ENCODE measurements at regions not wholly inside any gene's neighbourhood (a gene's known extent, or its start where the extent isn't known, plus 50 kb on each side); places are given as distances from the start of the nearest gene placed in this dataset.

DNA sequence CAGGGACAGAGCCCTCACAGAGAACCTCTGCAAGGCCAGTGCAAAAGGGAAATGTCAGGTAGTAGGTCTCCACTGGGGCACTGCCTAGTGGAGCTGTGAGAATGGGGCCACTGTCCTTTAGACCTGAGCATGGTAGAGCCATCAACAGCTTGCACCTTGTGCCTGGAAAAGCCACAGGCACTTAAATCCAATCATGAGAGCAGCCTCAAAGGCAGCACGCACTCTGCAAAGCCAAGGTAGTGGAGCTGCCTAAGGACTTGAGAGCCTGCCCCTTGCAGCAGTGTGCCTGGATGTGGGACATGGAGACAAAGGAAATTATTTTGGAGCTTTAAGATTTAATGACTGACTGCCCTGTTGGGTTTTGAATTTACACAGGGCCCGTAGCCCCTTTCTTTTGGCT lies 918.5 kb upstream of the POT1 start:
- DNase-seq (ENCODE audit: low read depth in 2 of 3, low spot score in 2 of 3), result no peak

DNA sequence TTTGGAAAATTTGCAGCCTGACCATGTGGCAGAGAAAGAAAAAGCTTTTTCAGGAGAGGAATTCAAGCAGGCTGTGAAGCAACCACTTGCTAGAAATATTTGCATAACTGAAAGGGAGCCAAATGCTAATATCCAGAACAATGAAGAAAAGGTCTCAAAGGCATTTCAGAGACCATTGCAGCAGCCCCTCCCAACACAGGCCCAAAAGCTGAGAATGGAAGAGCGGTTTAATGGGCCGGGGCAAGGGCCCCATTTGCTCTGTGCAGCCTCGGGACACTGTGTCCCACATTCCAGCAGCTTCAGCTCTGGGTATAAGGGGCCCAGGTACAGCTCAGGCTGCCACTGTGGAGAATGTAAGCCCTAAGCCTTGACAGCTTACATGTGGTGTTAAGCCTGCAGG lies 918.1 kb upstream of the POT1 start:
- no peak for DNase-seq (ENCODE audit: low read depth in 2 of 3, low spot score in 2 of 3)

DNA sequence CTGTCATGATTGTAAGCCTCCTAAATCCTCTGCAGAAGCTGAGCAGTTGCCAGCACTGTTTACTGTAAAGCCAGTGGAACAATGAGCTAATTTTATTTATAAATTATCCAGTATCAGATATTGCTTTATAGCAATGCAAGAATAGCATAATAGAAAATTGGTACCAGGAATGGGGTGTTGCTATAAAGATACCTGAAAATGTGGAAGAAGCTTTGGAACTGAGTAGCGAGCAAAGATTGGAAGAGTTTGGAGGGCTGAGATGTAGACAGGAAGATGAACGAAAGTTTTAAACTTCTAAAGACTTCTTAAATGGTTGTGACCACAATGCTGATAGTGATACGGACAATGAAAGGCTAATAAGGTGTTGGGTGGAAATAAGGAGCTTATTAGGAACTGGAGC lies 917.4 kb upstream of the POT1 start:
- no peak for DNase-seq (ENCODE audit: low read depth in 2 of 3, low spot score in 2 of 3)

DNA sequence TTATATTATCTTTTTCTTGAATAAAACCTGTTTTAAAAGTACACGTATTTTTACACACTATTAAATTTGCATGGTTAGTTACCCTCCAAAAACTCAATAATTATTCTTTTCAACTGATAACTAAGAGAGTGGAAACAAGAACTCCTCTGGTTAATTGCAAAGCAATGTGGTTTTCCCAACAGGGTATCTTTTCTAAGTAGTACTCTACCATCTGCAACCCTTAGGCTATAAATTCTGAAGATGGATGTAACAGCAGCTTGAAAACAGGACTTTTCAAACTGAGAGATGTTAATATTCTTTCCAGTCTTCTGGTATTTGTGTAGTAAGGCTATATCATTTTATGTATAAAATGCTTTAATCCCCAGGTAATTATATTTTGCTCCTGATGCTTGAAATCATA lies 916.1 kb upstream of the POT1 start:
- DNase-seq (ENCODE audit: low read depth in 2 of 3, low spot score in 2 of 3), result no peak

DNA sequence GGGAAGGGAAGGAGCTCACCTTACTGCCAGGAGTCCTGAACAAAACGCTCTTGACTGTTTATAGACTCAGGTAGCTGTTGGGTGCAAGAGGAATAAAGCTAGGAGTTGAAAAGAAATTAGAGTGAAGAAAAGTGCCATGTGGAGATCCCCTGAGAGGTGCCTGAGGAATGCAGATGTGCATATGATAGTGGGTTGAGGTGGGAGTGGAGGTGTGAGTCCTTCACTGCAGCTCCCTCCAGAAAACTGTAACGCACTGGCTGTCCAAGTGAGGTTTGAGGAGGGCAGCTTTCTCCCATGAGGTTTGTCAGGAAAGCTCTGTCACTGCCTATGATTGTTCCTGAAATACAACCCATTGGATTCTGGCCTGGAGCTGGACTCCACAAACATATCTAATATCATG lies 904.8 kb upstream of the POT1 start:
- DNase-seq (ENCODE audit: low read depth in 2 of 3, low spot score in 2 of 3), result no peak

DNA sequence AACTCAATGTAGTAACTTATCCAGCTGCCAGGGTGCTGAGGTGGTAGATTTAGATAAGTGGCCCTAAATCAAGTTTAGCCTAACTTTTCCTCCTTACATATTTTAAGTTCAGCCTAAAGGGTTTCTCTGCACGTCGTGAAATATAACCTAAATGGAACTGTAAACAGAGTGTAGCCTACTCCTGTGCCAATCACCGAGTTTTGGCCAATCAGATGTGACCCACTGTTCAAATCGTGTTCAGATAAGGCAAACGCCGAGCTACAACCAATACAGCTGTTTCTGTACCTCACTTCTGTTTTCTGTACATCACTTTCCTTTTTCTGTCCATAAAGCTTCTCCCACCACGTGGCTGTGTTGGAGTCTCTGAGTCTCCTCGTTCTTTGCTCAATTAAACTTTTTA lies 904.2 kb upstream of the POT1 start:
- DNase-seq (ENCODE audit: low read depth in 2 of 3, low spot score in 2 of 3), result no peak

DNA sequence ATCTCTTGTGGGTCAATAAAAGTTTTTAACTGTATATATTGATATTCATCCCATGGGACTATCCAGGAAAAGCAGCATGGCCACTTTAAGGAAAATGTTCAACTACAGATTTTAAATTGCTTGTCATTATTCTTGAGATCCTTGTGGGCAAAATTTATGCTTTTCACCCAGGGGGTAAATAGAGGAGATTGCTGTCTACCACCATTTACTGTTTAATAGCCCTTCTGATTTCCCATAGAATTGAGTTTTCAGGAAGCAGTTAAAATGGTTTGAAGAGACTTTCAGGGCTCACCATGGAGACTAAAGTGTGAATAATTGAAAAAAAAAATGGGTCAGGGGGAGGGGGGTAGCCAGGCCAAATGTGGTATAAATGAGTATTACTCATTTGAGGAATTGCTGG lies 901.1 kb upstream of the POT1 start:
- DNase-seq (ENCODE audit: low read depth in 2 of 3, low spot score in 2 of 3), result no peak

DNA sequence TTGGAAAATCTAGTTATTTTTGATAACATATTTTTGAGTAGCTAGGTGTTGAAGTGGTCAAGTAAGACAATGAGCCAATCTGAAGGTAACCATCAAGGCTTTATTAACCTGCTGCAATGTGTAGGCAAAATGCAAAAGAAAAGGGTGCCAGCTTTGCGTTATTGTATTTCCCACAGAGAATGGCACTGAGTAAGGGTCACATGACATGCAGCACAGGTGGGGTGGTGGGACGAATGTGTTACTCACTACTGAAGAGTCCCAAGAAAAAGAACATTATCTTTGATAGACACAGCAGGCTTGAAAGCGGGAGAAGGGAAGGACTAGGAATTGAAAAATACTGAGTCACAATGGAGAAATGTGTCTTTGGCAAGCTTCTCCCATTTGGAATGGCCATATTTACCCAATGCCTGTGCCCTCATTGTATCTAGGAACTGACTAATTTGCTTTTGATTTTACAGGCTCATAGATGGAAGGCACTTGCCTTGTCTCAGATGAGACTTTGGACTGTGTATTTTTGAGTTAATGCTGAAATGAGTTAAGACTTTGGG lies 898.6 kb upstream of the POT1 start:
- no peak for DNase-seq (ENCODE audit: low read depth in 2 of 3, low spot score in 2 of 3)

DNA sequence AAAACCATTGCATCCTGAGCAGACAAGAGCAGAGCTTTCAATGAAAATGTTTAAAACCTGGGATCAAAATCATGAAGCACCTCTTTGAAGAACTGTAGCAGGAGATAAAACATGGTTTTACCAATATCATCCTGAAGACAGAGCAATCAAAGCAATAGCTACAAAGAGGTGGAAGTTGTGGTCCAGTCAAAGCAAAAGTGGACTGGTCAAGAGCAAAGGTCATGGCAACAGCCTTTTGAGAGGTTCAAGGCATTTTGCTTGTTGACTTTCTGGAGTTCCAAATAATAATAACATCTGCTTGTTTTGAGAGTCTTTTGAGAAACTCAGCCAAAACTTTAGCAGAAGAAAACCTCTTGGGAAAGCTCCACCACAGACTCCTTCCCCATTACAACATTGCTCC lies 893.9 kb upstream of the POT1 start:
- DNase-seq (ENCODE audit: low read depth in 2 of 3, low spot score in 2 of 3), result no peak

DNA sequence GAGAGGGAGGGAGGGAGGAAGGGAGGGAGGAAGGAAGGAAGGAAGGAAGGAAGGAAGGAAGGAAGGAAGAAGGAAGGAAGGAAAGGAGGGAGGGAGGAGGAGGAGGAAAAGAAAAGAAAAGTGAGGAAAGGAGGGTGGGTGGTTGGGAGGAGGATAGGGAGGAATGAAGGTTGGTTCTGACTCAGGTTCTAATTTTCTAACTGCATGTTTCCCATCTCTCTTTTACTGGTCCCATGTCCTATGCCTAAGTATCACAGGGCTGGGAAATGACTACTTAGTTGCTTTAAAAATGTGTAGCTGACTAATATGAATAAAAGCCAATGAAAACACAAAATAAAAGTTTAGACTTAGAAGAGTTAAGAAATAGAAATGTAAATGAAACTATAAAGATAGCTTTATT lies 890.9 kb upstream of the POT1 start:
- DNase-seq (ENCODE audit: low read depth in 2 of 3, low spot score in 2 of 3), result no peak

DNA sequence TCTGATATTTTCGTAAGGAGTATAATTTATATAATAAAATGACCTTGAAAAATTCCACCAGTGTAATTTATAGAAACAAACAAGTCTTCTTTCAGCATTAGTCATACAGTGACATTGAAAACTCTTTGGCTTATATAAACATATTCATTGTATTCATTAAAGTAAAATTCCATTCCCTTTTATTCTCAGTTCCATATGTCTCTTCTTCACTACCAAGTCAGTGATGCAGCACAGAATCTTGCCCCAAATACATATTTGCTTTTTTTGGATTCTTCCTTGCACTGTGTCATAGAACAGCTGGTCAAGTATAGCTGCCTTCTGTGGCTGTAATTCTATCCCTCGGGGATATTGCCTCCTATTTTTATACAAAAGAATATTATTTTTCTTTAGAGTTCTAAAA lies 884.5 kb upstream of the POT1 start:
- no peak for DNase-seq (ENCODE audit: low read depth in 2 of 3, low spot score in 2 of 3)

DNA sequence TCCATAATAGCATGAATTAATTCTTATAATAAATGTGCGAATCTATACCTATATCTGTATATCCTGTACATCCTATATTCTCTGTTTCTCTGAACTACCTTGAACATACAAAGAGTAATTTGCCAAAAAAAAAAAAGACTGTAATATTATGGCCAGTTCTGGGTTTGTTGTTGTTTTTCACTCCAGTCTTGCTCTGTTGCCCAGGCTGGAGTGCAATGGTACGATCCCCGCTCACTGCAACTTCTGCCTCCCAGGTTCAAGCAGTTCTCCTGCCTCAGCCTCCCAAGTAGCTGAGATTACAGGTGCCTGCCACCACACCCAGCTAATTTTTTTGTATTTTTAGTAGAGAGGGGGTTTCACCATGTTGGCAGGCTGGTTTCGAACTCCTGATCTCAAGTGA lies 876.9 kb upstream of the POT1 start:
- peak in 1 of 3 donors; percentile 48 for DNase-seq (ENCODE audit: low read depth in 2 of 3, low spot score in 2 of 3)

DNA sequence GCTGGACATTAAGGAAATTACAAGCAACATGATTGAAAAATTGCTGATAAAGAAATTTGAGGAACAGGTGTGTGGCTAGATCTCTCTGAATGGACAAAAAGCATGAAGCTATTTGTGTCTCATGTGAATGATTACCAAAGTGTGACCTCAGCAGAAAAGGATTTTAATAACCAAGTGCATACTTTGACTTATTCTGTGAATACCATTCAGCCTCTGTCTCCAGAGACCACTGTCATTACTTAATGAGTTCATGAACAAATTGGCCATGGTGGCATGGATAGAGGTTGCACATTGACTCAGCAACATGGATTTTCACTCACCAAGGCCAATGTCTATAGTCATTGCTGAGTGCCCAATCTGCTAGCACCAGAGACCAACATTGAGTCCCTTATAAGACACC lies 874.6 kb upstream of the POT1 start:
- DNase-seq (ENCODE audit: low read depth in 2 of 3, low spot score in 2 of 3), result no peak

DNA sequence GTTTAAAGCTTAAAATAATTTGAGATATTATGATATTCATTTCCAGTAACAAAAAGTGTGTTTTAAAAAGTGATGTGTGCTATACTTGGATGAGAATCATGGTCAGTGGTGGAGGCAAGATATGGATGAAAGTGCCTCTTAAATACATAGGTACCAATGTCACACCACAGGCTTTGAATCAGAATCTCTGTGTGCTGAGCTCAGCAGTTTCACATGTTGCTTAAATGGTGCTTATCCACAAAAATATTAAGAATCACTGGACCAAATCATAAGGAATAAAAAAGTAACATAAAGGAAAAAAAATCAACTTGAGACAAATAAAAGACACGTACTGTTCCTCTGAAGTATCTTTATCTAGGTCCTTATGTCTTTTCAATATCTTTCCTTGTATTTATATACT lies 850.5 kb upstream of the POT1 start:
- no peak for DNase-seq (ENCODE audit: low read depth in 2 of 3, low spot score in 2 of 3)

DNA sequence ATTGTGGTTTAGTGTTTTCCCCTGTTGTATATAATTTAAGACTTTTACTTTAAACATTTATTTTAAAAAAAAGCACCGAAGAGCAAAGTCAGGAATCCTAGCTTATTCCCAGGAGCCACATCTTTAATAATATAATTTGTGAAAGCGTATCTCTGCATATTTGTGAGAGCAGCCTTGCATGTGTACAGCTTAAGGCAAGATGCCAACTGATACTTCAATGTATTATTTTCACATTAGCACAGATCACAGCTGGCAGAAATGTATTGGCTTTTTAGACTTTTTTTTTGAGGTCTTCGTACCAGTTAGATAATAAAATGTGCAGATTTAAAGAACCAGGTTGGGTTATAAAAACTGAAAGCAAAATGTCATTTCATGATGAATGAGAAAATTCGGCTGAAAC lies 845.7 kb upstream of the POT1 start:
- DNase-seq (ENCODE audit: low read depth in 2 of 3, low spot score in 2 of 3), result no peak

DNA sequence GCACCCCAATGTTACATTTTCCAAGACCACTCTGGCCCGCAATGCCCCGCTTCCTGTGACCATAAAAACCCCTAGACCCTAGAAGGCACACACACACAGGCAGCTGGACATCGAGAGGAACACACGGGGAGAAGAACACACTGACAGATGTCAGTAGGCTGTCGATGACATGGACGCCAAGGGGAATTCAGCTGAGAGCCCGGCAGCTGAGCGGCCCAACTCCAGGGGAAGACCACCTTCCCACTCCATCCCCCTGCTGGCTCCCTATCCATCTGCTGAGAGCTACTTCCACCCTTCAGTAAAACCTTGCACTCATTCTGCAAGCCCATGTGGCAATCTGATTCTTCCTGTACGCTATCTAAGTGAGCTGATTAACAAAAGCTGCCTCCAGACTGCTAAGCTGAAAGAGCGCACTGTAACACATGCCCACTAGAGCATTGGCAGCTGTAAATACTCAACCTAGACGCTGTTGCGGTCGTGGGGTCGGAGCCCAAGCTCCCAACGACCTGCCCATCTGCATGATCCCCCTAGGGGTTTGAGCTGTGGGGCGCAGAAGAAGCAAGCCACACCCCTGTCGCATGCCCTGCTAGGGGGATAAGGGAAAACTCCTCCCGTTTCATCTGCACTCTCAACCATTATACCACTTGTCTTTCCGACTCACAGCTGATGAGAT lies 843.6 kb upstream of the POT1 start:
- DNase-seq (ENCODE audit: low read depth in 2 of 3, low spot score in 2 of 3), result no peak

DNA sequence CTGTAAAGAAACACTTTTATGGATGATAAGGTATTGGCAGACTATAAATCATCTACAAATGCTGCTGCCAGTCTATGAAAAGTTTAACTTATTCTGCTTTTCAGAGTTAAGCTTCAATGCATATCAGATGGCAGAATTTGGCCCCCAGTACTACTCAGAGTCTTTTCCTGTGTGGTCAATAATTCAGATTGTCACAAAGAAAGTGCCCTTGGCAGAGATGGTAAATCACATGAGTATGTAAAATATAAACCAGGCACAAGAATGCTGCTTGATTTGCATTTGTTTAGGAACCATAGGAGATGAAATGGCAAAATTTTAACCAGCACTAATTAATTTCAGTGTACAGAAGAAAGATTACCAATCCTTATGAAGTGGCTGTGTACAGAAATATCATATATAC lies 818.3 kb upstream of the POT1 start:
- DNase-seq (ENCODE audit: low read depth in 2 of 3, low spot score in 2 of 3), result no peak

DNA sequence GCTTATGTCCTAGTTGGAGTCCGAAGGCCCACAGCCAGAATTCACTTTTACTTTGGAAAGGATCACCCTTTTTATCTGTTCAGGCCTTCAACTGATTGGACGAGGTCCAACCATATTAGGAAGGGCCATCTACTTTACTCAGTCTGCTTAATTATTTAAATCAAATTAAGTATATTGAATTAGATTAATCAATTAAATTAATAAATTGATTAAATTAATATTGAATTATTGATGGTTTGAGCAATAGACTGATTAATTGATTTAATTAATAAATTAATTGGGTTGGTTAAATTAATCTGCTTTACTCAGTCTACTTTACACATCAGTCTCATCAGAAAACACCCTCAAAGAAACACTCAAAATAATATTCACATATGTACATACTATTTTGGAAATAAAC lies 816.9 kb upstream of the POT1 start:
- no peak for DNase-seq (ENCODE audit: low read depth in 2 of 3, low spot score in 2 of 3)

DNA sequence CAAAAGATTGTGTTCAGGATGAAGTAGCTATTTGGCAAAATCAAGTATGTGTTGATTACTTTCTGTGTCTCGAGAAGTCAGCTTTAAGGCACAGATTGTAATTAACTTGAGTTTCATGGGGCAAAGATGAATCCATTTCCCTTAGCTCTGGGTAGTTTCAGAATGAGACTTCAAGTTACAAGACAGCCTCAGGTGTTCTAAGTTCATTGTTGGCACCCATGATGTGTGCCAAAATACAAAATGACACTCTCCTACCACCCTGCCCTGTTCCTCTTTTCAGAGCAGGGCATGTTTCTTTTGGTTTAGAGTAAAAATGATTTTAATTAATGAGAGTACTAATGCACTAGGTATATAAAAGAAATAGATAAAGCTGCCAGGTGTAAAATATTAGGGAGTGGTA lies 797.6 kb upstream of the POT1 start:
- no peak for DNase-seq (ENCODE audit: low read depth in 2 of 3, low spot score in 2 of 3)

DNA sequence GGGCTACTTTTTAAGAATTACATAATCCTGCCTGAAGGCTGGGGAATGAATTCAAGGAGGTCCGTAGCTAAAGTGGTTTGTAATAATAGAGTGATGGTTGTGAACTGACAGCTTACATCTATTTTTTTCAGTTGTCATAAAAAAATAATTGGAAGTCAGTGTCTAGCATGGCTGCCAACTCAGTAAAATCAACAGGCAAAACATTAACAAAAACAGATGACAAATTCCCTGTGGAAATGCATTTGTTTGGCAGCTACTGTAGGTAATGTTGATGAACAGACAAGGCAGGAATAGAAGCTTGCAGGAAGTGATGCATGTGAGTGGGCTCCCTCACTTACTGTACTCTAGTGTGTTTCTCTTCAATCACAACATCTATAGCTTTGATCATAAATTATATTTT lies 766.0 kb upstream of the POT1 start:
- DNase-seq (ENCODE audit: low read depth in 2 of 3, low spot score in 2 of 3), result no peak

DNA sequence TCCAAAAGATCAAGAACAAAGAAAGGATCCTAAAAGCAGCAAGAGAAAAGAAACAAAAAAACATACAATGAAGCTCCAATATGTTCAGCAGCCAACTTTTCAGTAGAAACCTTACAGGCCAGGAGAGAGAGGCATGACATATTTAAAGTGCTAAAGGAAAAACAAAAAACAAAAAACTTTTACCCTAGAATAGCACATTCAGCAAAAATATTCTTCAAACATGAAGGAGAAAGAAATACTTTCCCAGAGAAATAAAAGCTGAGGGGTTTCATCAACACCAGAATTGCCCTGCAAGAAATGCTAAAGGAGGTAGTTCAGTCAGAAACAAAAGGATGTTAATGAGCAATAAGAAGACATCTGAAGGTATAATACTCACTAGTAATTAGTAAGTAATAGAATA lies 753.5 kb upstream of the POT1 start:
- DNase-seq (ENCODE audit: low read depth in 2 of 3, low spot score in 2 of 3), result no peak

DNA sequence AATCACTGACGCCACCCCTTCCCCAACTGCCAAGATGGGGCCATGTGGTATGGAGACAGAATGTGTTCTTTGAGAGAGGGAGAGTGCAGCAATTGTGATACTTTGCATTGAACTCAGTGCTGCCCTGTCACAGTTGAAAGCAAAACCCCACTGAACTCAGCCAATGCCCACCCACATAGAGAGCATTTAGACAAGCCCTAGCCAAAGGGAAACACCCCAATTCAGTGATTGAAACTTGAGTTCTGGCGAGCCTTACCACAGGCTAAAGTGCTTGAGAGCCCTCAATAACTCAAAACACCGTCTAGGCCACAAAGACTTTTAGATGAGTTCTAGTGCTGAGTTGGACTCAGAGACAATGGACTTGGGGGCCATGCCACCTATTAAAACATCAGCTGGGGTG lies 751.9 kb upstream of the POT1 start:
- DNase-seq (ENCODE audit: low read depth in 2 of 3, low spot score in 2 of 3), result no peak

DNA sequence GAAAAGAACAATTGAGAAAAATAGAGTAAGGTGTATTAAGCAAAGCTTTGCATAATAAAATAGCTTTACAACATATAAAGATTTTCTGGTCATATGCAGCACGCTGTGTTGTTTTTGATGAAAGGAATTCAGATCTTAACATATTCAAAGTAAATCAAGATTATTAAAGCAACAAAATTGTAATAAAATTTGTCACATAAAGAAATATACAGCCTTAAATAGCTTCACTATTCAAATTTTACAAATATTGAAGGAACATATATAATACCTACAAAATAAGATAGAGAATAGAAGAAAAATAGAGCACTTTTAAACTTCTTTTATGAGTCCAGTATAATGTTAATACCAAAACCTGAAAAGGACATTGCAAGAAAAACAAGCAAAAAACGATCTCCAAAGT lies 749.1 kb upstream of the POT1 start:
- no peak for DNase-seq (ENCODE audit: low read depth in 2 of 3, low spot score in 2 of 3)

Data from hematopoietic multipotent progenitor cell (in vitro differentiated cells).